ENCODE measurements at regions not wholly inside any gene's neighbourhood (a gene's known extent, or its start where the extent isn't known, plus 50 kb on each side); places are given as distances from the start of the nearest gene placed in this dataset.
"Not testable (repeated sequence)": the region's sequence is repeated elsewhere in the genome, so short reads cannot be mapped to it uniquely, and the experiment has no call there.

DNA sequence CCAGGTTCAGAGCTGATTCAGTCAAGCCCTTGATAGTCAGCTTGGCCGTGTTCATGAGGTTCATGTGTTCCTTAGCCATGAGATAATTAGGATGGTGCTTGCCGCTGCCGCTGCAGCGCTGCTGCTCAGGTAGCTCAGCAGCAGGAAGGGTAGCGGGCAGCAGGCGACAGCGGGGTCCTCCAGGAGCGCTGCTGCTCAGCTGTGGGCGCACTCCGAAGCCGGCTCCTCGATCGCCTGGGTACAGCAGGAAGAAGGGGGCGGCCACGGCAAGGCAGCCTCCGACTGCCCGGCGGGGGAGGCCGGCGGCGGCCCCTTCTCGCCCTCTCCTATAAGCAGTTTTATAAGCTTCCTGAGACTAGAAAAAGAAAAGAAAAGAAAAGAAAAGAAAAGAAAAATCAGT lies 1253.6 kb downstream of the EFNA5 start:
- ATAC-seq, result no peak

GRCh38 chr5:106415541-106415940 lies 1255.2 kb downstream of the EFNA5 start:
- no peak for ATAC-seq

DNA sequence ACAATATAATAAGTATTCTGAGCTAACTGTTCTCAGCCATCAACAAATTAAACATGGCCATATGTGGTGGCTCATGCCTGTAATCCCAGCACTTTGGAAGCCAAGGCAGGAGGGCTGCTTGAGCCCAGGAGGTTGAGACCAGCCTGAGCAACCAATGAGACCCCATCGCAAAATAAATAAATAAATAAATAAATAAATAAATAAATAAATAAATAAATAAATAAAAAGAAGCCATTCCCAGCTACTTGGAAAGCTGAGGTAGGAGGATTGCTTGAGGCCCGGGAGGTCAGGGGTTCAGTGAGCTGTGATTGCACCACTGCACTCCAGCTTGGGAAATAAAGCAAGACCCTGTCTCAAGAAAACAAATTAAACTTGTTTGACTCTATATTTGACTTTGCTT lies 1256.4 kb downstream of the EFNA5 start:
- ATAC-seq, result no peak

GRCh38 chr5:106412606-106413005 lies 1258.1 kb downstream of the EFNA5 start:
- no peak for ATAC-seq

DNA sequence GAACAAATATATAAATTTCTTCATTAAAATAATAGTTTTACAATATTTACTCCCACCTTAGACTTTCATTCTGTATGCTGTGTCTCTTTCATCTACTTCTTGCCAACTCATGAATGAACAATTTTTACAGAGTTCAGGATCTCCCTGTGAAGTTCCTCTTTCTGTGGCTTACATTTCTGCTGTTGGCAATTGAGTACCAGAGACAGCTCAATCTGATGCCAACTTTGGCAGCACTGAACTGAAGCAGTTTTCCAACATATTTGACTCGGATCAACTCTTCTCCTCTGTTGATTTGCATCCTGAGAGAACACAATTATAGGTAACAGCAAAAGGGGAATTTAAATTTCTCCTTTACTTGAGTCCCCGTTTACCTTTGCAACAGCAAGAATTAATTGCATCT lies 1262.2 kb downstream of the EFNA5 start:
- no peak for ATAC-seq

DNA sequence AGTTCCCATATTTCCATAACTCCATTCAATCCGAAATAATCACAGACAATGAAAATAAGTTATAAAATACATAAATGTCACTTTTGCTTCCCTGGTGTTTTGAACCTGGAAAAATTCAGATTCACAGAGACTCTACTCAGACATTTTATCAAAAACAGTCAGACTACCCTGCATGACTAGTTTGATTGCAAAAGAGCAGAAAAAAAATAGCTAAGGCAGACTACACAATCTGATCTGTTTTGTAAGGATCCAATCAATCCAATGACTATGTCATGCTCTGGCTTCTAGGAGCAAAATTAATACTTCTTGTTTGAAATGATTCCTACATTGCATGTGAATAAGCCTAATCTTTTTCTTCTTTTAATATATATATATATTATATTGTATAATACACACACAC lies 1262.6 kb downstream of the EFNA5 start:
- no peak for ATAC-seq

- no peak for ATAC-seq
Measured at GRCh38 chr5:106401561-106401960, 1269.2 kb downstream of the EFNA5 start.

GRCh38 chr5:106399391-106399790 lies 1271.3 kb downstream of the EFNA5 start:
- ATAC-seq, result no peak

DNA sequence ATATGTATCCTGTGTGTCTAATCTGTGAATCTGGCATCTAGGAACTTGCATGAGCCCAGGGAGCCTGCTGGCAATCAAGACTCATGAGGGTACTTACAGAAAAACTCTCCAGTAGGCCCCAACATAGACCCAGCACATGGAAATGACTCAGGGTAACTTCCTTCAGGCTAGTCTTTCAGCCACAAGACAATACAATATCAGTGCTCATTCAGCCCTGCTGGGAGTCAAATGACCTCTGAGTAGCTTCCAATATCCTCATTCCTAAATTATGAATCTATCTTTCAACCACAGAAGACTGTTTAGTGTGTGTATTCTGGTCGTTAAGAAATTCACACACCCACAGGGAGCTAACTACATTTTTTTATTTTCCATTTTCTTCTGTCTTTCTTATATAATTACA lies 1273.0 kb downstream of the EFNA5 start:
- ATAC-seq, result peak; percentile 45

GRCh38 chr5:106393276-106393675 lies 1277.5 kb downstream of the EFNA5 start:
- no peak for ATAC-seq

DNA sequence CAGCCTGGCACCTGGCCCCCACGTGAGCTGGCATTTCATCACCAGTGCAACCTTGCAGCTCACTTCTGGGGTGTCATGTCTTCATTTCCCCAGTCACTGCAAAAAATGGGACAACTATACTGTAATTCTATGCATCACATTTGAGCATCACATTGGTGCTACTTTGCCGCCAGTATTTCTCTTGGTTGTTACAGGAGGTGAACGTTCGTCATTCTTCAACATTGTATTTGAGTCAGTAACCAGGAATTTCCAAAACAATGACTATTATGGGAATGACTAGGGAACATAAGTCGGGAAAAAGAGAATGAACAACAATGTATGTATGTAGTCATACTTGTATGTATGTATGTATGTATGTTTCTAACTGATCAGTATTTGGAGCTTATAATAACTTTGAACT lies 1278.0 kb downstream of the EFNA5 start:
- no peak for ATAC-seq

- ATAC-seq, result not testable (repeated sequence)
Measured at GRCh38 chr5:106387767-106388166, 1283.0 kb downstream of the EFNA5 start.

DNA sequence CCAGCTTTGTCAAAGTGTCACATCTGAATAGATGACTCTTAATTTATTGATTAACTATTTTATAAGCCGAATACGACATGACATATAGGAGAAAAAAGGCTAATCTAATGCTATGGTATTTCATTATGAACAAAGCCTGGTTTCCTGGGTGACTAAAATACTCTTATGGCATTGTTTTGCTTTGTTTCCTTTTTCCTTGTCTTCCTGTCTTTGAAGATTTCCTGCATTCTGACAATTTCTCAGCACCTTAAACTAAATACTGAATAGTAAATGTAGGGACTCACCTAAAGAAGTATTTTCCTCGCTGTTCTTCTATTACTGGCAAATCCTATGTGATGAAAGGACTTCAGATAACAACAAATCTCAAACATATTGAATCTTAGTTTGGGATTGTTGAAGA lies 1284.5 kb downstream of the EFNA5 start:
- ATAC-seq, result no peak

DNA sequence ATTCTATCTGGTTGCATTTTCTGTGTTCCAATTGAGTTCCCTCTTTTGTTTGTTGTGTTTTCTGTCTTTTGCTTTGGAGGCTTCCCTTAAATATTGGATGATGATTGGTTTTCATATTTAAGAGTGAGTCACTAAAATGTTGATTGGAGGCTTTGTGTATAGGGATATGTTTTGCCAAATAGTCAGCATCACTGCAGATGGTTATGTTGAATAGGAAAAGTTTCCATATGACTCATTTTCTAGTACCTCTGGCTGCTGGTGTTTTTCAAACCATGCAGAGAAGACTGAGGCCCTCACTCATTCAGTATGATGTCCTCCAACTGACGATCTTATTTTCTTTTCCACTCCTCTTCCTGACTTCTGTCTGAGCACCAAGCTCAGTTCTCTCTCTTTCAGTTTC lies 1290.0 kb downstream of the EFNA5 start:
- no peak for ATAC-seq

DNA sequence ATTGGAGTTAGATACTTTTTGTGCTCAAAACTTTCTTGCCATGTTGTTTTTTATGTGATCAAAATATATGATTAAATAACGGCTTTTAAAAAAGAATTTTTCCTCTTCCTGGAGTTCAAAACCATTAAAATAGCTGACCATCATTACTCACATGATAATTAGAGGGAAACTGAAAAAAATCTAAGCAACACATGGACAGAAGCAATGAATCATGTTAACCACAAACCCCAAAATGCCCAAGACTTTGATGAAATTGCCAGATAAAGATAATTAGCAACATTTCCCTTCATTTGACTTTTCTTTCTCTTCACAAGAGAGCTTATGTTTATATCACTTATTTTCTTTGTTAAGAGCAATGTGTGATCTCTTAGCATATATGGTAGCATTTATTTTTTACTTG lies 1294.2 kb downstream of the EFNA5 start:
- ATAC-seq, result no peak

DNA sequence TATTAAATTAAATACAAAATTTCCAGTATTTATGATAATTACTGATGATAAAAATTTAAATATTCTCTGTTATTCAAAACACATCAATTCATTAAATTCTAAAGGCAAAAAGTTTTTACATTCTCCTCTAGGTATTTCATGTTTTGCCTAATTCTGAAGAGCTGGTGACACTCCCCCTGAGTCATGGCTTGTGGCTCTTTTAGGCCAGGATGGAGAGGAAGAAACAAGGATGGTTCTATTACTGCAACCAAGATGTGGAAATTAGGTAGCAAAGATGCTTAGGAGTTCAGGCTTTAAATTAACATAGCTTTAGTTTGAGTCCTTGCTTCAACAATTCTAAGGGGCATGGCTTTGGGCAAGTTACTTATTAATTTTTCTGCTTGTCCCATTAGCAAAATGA lies 1295.8 kb downstream of the EFNA5 start:
- ATAC-seq, result no peak

- ATAC-seq, result no peak
Measured at GRCh38 chr5:106368021-106368420, 1302.7 kb downstream of the EFNA5 start.

DNA sequence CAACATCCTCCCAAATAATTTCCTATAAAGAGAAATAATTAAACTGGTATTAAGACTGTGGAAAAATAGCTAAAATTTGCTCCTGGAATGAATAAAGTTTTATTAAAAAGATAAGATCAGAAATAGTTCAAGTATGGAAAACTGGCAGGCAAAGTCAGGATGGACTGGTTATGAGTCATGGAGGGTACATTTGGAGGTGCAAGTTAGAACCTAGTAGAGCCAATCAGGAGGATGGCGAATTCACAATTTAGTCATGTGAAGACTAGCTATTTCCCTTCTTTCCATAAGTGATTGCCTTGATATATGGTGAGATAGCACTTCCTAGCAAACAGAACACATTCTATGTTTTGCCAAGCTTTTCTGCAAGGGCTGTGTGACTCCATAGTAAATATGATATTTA lies 1303.5 kb downstream of the EFNA5 start:
- ATAC-seq, result no peak

DNA sequence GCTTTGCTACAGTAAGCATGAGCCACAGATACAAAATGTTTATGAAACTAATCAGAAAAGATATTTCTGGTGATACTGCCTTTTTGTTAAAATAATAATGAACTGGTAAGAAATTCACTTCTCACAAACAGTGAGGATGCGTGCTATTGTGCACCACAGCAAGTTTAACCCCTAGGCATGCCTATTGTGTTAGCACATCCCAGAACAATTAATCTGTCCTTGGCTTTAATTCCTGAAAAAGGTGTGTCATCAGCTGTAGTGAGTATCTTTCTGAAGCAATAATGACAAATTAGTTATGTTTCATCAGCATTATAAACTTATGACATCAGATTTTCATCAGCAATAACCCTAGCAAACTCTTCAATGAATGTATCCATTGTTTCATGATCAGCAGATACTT lies 1307.2 kb downstream of the EFNA5 start:
- ATAC-seq, result no peak

DNA sequence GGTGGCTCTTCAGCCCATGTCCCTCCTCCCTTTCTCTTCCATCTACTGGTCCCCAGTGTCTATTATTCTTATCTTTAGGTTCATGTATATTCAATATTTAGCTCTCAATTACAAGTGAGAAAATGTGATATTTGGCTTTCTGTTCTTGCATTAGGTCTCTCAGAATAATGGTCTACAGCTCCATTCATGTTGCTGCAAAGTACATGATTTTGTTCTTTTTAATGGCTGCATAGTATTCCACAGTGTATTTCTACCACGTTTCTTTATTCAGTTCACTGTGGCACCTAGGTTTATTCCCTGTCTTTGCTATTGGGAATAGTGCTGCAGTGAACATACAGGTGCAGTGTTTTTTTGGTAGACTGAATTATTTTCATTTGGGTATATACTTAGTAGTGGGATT lies 1308.8 kb downstream of the EFNA5 start:
- no peak for ATAC-seq

DNA sequence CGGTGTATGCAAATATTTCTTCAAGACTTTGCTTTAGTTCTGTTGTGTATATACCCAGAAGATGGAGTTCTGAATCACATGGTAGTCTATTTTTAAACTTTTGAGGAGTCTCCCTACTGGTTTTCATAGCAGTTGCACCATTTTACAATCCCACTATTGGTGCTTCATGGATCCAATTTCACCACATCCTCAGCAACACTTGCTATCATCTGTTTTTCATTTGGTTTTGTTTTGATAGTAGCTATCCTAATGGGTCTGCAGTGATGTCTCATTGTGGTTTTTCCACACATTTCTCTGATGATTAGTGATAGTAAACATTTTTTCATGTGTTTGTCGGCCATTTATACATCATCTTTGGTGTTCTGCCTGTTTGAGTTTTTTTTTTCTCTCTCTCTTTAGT lies 1339.3 kb downstream of the EFNA5 start:
- no peak for ATAC-seq

DNA sequence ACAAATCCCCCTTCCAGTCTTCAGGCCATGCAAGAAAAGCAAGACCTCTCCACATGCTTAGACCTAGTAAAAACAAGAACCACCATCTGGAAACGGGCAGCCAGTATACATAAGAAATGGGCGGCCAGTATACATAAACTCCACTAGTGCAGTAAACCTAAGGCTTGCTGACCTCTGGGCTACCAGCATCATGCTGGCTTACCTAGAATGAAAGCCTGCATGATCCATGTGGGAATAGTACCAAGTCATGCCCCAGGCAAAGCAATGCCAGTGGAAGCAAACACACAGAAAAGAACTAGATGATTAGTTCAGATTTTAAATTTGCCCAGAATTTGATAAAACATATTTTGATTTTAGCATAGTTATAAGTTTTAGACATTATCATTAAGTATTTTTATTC lies 1346.4 kb downstream of the EFNA5 start:
- no peak for ATAC-seq

GRCh38 chr5:106321242-106321641 lies 1349.5 kb downstream of the EFNA5 start:
- no peak for ATAC-seq

GRCh38 chr5:106314221-106314824 lies 1356.4 kb downstream of the EFNA5 start:
- ATAC-seq, result no peak

GRCh38 chr5:106312360-106312759 lies 1358.4 kb downstream of the EFNA5 start:
- ATAC-seq, result no peak
